Lower leg skin (tissue), 4 donors: ENCODE measurements at regions not wholly inside any gene's neighbourhood (a gene's known extent, or its start where the extent isn't known, plus 50 kb on each side); places are given as distances from the start of the nearest gene placed in this dataset.

ENCODE experiments used
- DNase-seq, 2 donors: peaks; one replicate each; pipeline ENCODE4 v3.0.0-alpha.2; 2019; ENCODE audit warnings: low spot score in 2 of 2
- H3K4me3 ChIP-seq: fragments of 200-600 bp; sonication (generic); 2 replicates; pipeline ENCODE4 v1.5.1; 2017; ENCODE audit warnings: mild to moderate bottlenecking, low read depth; ENCODE audit not compliant: poor library complexity, severe bottlenecking
- POLR2A ChIP-seq, 2 donors: fragments of 450-650 bp; IDR thresholded peaks; one replicate each; pipeline ENCODE4 v1.6.1; 2016 to 2017; ENCODE audit warnings: antibody characterized with exemption in 2 of 2, mild to moderate bottlenecking in 1 of 2, moderate library complexity in 1 of 2
- WGBS, 2 donors: methylation state at CpG; one replicate each; pipeline ENCODE4 v1.1.5; 2018; 5-methylcytosine and 5-hydroxymethylcytosine counted together
- intact Hi-C: fragments of 100-400 bp; cut with DNase I; formaldehyde crosslinking; loops from one replicate; pipeline ENCODE4 v1.15.0; 2023; ENCODE audit warnings: low total_unique reads
- TF ChIP-seq, protein P1 (sequence below), 3 donors: fragments of 450-650 bp; IDR thresholded peaks; one replicate each; pipeline ENCODE4 v1.5.1; 2016; ENCODE audit warnings: antibody characterized with exemption in 3 of 3, mild to moderate bottlenecking in 3 of 3, moderate library complexity in 2 of 3

DNA sequence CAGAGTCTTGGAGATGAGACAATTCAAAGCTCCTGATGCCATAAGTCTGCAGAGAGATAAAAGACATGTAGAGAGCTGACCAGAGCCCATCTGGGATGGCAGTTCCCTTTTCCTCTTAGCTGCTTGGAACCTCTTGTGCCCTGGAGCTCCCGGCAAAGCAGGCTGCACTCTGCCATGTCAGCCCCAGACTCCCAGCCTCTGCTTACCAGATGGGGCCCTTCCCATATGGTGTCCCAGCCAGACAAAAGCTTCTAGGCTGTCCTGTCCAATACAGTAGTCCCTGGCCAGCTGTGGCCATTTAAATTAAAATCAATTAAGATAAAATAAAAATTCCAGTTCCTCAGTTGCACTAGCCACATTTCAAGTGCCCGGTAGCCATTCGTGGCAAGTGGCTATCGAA is 303.9 kb downstream of the TTC6 start:
- no peak overlapping the region for H3K4me3 ChIP-seq
- intact Hi-C loops = no loop called here
- DNase-seq = no peak
- 82 to 87% methylated on average over 4 of the region's 4 CpGs for WGBS, 2 donors
- TF ChIP-seq, protein P1, sequence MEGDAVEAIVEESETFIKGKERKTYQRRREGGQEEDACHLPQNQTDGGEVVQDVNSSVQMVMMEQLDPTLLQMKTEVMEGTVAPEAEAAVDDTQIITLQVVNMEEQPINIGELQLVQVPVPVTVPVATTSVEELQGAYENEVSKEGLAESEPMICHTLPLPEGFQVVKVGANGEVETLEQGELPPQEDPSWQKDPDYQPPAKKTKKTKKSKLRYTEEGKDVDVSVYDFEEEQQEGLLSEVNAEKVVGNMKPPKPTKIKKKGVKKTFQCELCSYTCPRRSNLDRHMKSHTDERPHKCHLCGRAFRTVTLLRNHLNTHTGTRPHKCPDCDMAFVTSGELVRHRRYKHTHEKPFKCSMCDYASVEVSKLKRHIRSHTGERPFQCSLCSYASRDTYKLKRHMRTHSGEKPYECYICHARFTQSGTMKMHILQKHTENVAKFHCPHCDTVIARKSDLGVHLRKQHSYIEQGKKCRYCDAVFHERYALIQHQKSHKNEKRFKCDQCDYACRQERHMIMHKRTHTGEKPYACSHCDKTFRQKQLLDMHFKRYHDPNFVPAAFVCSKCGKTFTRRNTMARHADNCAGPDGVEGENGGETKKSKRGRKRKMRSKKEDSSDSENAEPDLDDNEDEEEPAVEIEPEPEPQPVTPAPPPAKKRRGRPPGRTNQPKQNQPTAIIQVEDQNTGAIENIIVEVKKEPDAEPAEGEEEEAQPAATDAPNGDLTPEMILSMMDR (IDR thresholded peaks at IDR 0.05) = no peak
- TF ChIP-seq POLR2A (IDR thresholded peaks at IDR 0.05) = no peak

DNA sequence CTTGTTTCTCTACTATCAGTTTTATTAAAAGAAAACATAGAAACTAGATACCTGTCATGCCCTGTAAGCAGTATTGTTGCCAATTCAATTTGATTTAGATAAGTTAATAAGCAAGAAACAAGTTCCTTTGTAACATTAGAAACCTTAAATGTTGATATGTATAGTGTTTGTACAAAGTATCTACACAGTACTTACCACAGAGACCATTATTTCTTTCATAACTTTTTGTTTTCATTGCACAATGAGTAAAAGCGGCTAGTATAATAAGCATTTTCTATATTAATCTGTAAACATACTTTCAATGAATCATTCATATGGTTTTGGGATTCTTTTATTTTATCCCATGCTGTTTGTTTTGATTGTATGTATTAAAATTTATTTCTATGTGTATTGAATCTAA is 305.1 kb downstream of the TTC6 start:
- H3K4me3 ChIP-seq = no peak overlapping the region
- intact Hi-C loops = loop anchor here (10.0 kb wide), 1 partner anchor 964 kb away; no protein-coding TSS in a partner anchor
- no peak for TF ChIP-seq POLR2A (IDR thresholded peaks at IDR 0.05)
- TF ChIP-seq, protein P1 (IDR thresholded peaks at IDR 0.05) = no peak
- DNase-seq = no peak
- WGBS, 2 donors = 50 to 90% methylated on average over 1 of the region's 1 CpG

DNA sequence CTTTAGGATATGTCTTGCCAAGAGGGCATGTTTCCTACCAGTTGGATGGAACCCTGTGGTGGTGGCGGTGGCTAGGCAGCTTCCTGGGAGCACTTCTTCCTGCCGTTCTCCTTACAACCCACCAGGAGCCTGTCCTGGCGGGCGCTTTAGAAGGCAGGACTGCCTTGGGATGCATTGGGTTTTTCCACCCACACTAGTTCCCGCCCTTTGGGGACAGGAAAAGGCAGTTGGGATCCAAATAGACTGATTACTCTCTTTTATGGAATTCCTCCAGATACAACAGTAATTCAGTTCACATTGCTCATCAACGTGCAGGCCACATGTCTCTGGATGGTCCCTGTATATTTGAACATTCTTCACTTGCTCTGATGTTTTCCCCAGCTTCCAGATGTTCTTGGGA is 305.7 kb upstream of the SSTR1 start:
- TF ChIP-seq, protein P1 (IDR thresholded peaks at IDR 0.05) = no peak
- intact Hi-C loops = loop anchor here (10.0 kb wide), 1 partner anchor 963 kb away; no protein-coding TSS in a partner anchor
- DNase-seq = peak in 1 of 2 donors; percentile 19
- WGBS, 2 donors = 27 to 31% methylated on average over 6 of the region's 6 CpGs
- no peak overlapping the region for H3K4me3 ChIP-seq

- intact Hi-C loops = loop anchor here (10.0 kb wide), 1 partner anchor 961 kb away; no protein-coding TSS in a partner anchor
- 25 to 28% methylated on average over 10 of the region's 10 CpGs for WGBS, 2 donors
- no peak for TF ChIP-seq POLR2A (IDR thresholded peaks at IDR 0.05)
- TF ChIP-seq, protein P1 (IDR thresholded peaks at IDR 0.05) = no peak
- DNase-seq = no peak
- no peak overlapping the region for H3K4me3 ChIP-seq
These were observed 304.1 kb upstream of the SSTR1 start for GRCh38 chr14:37903343-37904191.

- TF ChIP-seq, protein P1 (IDR thresholded peaks at IDR 0.05) = no peak
- no peak for TF ChIP-seq POLR2A (IDR thresholded peaks at IDR 0.05)
- intact Hi-C loops = no loop called here
- WGBS, 2 donors = 95% methylated on average over 2 of the region's 2 CpGs
- no peak overlapping the region for H3K4me3 ChIP-seq
- DNase-seq = no peak
These were observed 283.1 kb upstream of the SSTR1 start for GRCh38 chr14:37924622-37925021.
